Ovary (tissue), 7 donors: ENCODE measurements at regions not wholly inside any gene's neighbourhood (a gene's known extent, or its start where the extent isn't known, plus 50 kb on each side); places are given as distances from the start of the nearest gene placed in this dataset.

Source experiments
- DNase-seq, 5 donors: peaks; one replicate each; pipeline ENCODE4 v3.0.0-alpha.2; 2019 to 2020
- H3K27ac ChIP-seq, 2 donors: fragments of 200-600 bp; one replicate each; pipeline versions ENCODE4 v1.5.1 to v1.8.0; 2019 to 2022
- H3K27me3 ChIP-seq: fragments of 200-600 bp; one replicate; pipeline ENCODE4 v1.8.0; 2022
- H3K36me3 ChIP-seq: fragments of 200-600 bp; sonication (generic); one replicate; pipeline ENCODE4 v1.5.1; 2019
- H3K4me1 ChIP-seq: one replicate; pipeline ENCODE4 v1.8.1; 2013; ENCODE audit warnings: mild to moderate bottlenecking, moderate library complexity; ENCODE audit not compliant: insufficient read depth
- H3K4me3 ChIP-seq: fragments of 200-600 bp; sonication (generic); one replicate; pipeline ENCODE4 v1.5.1; 2017
- H3K9me3 ChIP-seq, 2 donors: fragments of 200-600 bp in 1 of 2; sonication (generic) in 1 of 2; one replicate each; pipeline versions ENCODE4 v1.5.1 to v1.8.1; 2013 to 2019; ENCODE audit warnings: mild to moderate bottlenecking in 1 of 2, moderate library complexity in 1 of 2
- EP300 ChIP-seq: sonication (generic); formaldehyde crosslinking; IDR thresholded peaks from one replicate; pipeline ENCODE4 v1.6.1; 2017; ENCODE audit warnings: antibody characterized with exemption
- POLR2A ChIP-seq: fragments of 450-650 bp; IDR thresholded peaks from one replicate; pipeline ENCODE4 v1.6.1; 2017; ENCODE audit warnings: antibody characterized with exemption, mild to moderate bottlenecking, moderate library complexity
- WGBS, 3 donors: extraction: QIAGEN DNeasy Blood & Tissue Kit in 1 of 3; methylation state at CpG; one replicate each; pipeline versions ENCODE4 v1.1.5 to v1.1.7; 2013 to 2017; 5-methylcytosine and 5-hydroxymethylcytosine counted together
- intact Hi-C, 4 donors: fragments of 100-400 bp; cut with DNase I; formaldehyde crosslinking; loops; one replicate each; pipeline versions ENCODE4 v1.11.0 to v1.15.1; 2022 to 2023
- TF ChIP-seq, protein P1 (sequence below), 3 donors: fragments of 450-650 bp in 2 of 3; fragments of 200-600 bp in 1 of 3; IDR thresholded peaks; one replicate each; pipeline versions ENCODE4 v1.5.1 to v1.8.0; 2016 to 2022; ENCODE audit warnings: antibody characterized with exemption in 3 of 3, mild to moderate bottlenecking in 1 of 3
- donor health status: DM: no; HTN: no; CAD: no; lungs with moderate emphysema.
- donor health status: DM: no; HTN: no; CAD: no.
- donor health status: Bipolar disorder and iron deficiency.
- donor health status: DM: no; HTN: no; CAD: no.
- donor health status: DM: yes; HTN: yes; CAD: no.

DNA sequence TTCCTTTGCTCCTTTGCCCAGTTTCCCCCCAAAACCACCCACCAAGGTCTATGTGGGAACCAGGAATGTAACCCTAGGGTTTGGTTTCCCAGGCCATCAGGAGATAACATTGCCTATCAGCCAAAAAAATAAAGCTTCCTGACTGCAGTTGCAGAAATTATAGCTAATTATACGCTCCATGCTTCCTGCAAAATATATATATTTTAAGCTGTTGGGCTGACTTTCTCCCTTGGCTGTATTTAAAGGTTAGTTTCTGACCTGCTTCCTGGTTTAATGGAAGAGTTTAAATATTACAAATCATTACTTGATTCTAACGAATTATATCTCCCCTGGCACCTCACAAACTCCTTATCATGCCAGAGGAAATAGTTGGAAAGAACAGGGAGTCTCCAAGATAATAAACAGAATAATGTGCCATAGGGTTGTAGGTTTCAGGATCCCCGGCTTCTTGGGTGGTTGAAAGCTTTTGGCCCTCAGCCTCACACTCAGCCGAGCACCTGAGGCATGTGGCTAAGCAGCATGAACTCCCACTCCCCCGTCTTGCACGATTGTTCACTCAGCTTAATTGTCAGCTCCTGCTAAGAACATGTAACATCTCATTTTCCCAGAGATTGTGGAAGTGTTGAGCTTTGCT lies 79.9 kb downstream of the FZD1 start:
- 7 to 15% (median 8%) methylated on average over 6 of the region's 6 CpGs for WGBS, 3 donors
- no peak overlapping the region for H3K4me3 ChIP-seq
- peaks cover 2% of the 10 kb centered on the region for H3K4me1 ChIP-seq
- no peaks in the 10 kb centered on the region for H3K27me3 ChIP-seq
- no peak overlapping the region for H3K27ac ChIP-seq
- intact Hi-C loops: no loop called here
- TF ChIP-seq EP300: no peak
- TF ChIP-seq, protein P1, sequence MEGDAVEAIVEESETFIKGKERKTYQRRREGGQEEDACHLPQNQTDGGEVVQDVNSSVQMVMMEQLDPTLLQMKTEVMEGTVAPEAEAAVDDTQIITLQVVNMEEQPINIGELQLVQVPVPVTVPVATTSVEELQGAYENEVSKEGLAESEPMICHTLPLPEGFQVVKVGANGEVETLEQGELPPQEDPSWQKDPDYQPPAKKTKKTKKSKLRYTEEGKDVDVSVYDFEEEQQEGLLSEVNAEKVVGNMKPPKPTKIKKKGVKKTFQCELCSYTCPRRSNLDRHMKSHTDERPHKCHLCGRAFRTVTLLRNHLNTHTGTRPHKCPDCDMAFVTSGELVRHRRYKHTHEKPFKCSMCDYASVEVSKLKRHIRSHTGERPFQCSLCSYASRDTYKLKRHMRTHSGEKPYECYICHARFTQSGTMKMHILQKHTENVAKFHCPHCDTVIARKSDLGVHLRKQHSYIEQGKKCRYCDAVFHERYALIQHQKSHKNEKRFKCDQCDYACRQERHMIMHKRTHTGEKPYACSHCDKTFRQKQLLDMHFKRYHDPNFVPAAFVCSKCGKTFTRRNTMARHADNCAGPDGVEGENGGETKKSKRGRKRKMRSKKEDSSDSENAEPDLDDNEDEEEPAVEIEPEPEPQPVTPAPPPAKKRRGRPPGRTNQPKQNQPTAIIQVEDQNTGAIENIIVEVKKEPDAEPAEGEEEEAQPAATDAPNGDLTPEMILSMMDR (IDR thresholded peaks at IDR 0.05): no peak
- TF ChIP-seq POLR2A: no peak
- H3K9me3 ChIP-seq: no peaks in the 10 kb centered on the region
- DNase-seq: peak in 2 of 5 donors; percentile 20 to 56
- no peaks in the 10 kb centered on the region for H3K36me3 ChIP-seq

DNA sequence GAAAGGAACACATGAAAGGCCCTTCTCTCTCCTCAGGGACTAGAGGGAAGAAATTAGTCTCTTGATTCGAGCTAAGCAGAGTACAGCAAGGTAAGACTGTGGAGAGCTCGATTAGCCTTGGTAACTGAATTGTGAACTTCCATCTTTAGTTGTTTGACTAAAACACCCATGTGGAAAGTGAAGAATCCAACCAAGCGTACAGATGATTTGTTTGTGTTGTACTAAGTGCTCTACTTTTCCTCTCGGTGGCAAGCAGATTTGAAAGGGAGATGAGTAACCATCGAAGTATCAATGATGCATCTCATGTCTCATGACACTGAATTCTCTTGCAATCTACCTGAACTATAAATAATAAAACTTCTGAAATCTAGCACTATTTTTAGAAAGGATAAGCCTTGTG lies 80.7 kb downstream of the FZD1 start:
- intact Hi-C loops: no loop called here
- Histone ChIP-seq H3K4me3 (no peak overlapping the region), H3K9me3 (no peaks in the 10 kb centered on the region), H3K36me3 (no peaks in the 10 kb centered on the region), H3K27ac (no peak overlapping the region), H3K4me1 (peaks cover 2% of the 10 kb centered on the region), H3K27me3 (no peaks in the 10 kb centered on the region)
- 93 to 96% (median 96%) methylated on average over 5 of the region's 5 CpGs for WGBS, 3 donors
- TF ChIP-seq EP300 (no peak), POLR2A (no peak)
- TF ChIP-seq, protein P1 (IDR thresholded peaks at IDR 0.05): no peak
- no peak for DNase-seq

DNA sequence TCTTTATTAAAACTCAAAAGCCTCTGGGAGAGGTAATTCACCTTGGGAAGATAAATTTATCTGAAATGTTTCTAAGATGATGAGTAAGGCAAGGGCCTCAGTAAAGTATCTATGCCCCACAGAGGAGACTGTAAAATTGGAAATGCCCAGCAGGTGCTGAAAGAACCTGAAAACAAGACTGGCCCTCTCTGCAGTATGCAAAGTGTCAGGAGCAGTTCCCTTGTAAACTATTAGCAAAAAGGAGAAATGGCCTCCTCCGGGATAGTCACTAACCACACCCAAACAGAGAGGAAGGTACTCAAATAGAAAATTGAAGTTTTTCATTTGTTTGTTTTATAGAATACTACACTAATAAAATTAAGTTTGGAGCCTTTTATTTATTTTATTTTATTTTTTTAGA lies 81.2 kb downstream of the FZD1 start:
- TF ChIP-seq POLR2A: no peak
- TF ChIP-seq EP300: no peak
- TF ChIP-seq, protein P1 (IDR thresholded peaks at IDR 0.05): no peak
- H3K27me3 ChIP-seq: no peaks in the 10 kb centered on the region
- intact Hi-C loops: no loop called here
- DNase-seq: no peak
- 90 to 97% (median 96%) methylated on average over 1 of the region's 1 CpG for WGBS, 3 donors
- no peaks in the 10 kb centered on the region for H3K36me3 ChIP-seq
- no peaks in the 10 kb centered on the region for H3K9me3 ChIP-seq
- H3K4me1 ChIP-seq: peaks cover 2% of the 10 kb centered on the region
- H3K4me3 ChIP-seq: no peak overlapping the region
- H3K27ac ChIP-seq: no peak overlapping the region

DNA sequence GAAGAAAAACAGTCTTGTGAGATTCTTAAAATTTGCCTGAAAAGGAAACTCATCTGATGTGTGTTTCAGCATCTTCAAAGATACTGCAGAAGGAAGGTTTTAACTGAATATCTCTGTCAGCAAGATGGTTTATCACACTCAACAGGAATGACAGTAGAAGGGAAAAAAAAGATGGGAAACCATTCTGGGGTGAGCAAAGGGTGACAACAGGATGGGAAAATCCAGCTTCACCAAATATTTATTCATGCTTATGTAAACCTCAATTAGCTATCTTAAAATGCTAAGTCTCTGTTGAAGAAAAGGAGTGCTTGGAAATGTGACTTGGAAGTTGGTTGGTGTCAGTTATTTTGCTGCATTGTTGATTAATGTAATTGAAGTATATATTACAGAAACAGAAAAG lies 82.2 kb downstream of the FZD1 start:
- no peak overlapping the region for H3K4me3 ChIP-seq
- peaks cover 2% of the 10 kb centered on the region for H3K4me1 ChIP-seq
- H3K36me3 ChIP-seq: no peaks in the 10 kb centered on the region
- no peak for DNase-seq
- no peaks in the 10 kb centered on the region for H3K9me3 ChIP-seq
- H3K27ac ChIP-seq: no peak overlapping the region
- intact Hi-C loops: no loop called here
- TF ChIP-seq, protein P1 (IDR thresholded peaks at IDR 0.05): no peak
- no peak for TF ChIP-seq POLR2A
- H3K27me3 ChIP-seq: no peaks in the 10 kb centered on the region
